ENCODE measurements at regions not wholly inside any gene's neighbourhood (a gene's known extent, or its start where the extent isn't known, plus 50 kb on each side); places are given as distances from the start of the nearest gene placed in this dataset.

DNA sequence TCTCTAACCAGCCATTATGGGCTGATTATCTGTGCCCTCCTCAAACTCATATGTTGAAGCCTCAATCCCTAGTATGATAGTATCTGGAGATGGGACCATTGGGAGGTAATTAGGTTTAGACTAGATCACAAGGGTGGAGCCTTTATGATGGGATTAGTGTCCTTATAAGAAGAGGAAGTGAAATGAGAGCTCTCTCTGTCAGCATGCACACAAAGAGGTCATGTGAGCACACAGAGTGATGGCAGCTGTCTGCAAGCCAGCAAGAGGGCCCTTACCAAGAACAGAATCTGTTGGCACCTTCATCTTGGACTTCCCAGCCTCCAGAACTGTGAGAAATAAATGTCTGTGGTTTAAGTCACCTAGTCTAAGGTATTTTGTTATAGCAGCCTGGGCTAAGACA lies 101.9 kb downstream of the PCTP start:
- H3K23me2 ChIP-seq (ENCODE audit: low read depth, low read length): no peaks in the 10 kb centered on the region
- no peak overlapping the region for H4K91ac ChIP-seq (replicated peaks; ENCODE audit: insufficient read length, low read length)
- no peak overlapping the region for H3K4me2 ChIP-seq (ENCODE audit: insufficient read depth in 1 of 2, low read depth in 2 of 2, low read length in 2 of 2)
- H3K4me1 ChIP-seq (replicated peaks in 1 of 4; ENCODE audit: control insufficient read depth in 3 of 4, insufficient read depth in 4 of 4, low read length in 3 of 4): no peaks in the 10 kb centered on the region
- no peaks in the 10 kb centered on the region for H3K9me3 ChIP-seq (ENCODE audit: insufficient read depth in 2 of 2, low read depth in 1 of 2, low read length in 1 of 2)
- ChIA-PET CTCF (ENCODE audit: partially characterized antibody) (no interaction called here), POLR2A (ENCODE audit: partially characterized antibody) (no interaction called here)
- no peak overlapping the region for H3K23ac ChIP-seq (ENCODE audit: insufficient read length)
- H2BK20ac ChIP-seq (ENCODE audit: low read length): no peak overlapping the region
- no peaks in the 10 kb centered on the region for H4K20me1 ChIP-seq (replicated peaks in 1 of 2; ENCODE audit: control insufficient read depth in 1 of 2, insufficient read depth in 2 of 2, low read length in 2 of 2)
- peak overlapping the region; percentile 64; the same call in 1 of the 2 replicates for H2AFZ ChIP-seq (ENCODE audit: low read length)
- H3K18ac ChIP-seq (ENCODE audit: extremely low read depth, low read length): no peak overlapping the region
- DNase-seq (ENCODE audit: low read depth in 1 of 2, low spot score in 2 of 2) (no peak), FAIRE-seq (no peak)
- no peak overlapping the region for H3K4ac ChIP-seq (replicated peaks; ENCODE audit: insufficient read length, low read depth, low read length)
- H3K56ac ChIP-seq (replicated peaks; ENCODE audit: insufficient read length, low read depth, low read length): no peak overlapping the region
- H2BK5ac ChIP-seq (ENCODE audit: low read depth, low read length): no peak overlapping the region
- no peaks in the 10 kb centered on the region for H3K27me3 ChIP-seq (replicated peaks in 1 of 4; ENCODE audit: control insufficient read depth in 3 of 4, extremely low read depth in 1 of 4, insufficient read depth in 3 of 4, low read length in 3 of 4)
- H2AK5ac ChIP-seq (ENCODE audit: low read depth, low read length): no peak overlapping the region
- H2BK12ac ChIP-seq (ENCODE audit: low read depth, low read length): no peak overlapping the region
- no peak overlapping the region for H2BK15ac ChIP-seq (ENCODE audit: low read length)
- H3K27ac ChIP-seq (ENCODE audit: low read depth, low read length): no peak overlapping the region
- H3K14ac ChIP-seq (ENCODE audit: insufficient read length): no peak overlapping the region
- H4K8ac ChIP-seq (ENCODE audit: extremely low read depth, insufficient read depth, low read length): no peak overlapping the region; the same call in 1 of the 2 replicates
- no peaks in the 10 kb centered on the region for H3K79me2 ChIP-seq (ENCODE audit: control insufficient read depth in 1 of 2, insufficient read depth in 2 of 2, low read length in 2 of 2)
- no peak overlapping the region for H2BK120ac ChIP-seq (replicated peaks; ENCODE audit: low read depth, low read length)
- no peaks in the 10 kb centered on the region for H3K36me3 ChIP-seq (ENCODE audit: control insufficient read depth in 2 of 4, insufficient read depth in 4 of 4, low read length in 3 of 4)
- H3K9ac ChIP-seq (replicated peaks in 1 of 4; ENCODE audit: extremely low read depth in 1 of 4, low read depth in 3 of 4, low read length in 3 of 4): no peak overlapping the region
- no peak overlapping the region for H4K5ac ChIP-seq (ENCODE audit: insufficient read length, low read depth, low read length)
- H3K79me1 ChIP-seq (ENCODE audit: low read depth, low read length): no peaks in the 10 kb centered on the region
- no peak overlapping the region for H3K4me3 ChIP-seq (ENCODE audit: extremely low read depth in 1 of 4, insufficient read depth in 2 of 4, low read depth in 3 of 4, low read length in 4 of 4)
- TF ChIP-seq NRF1 (IDR thresholded peaks at IDR 0.05; ENCODE audit: low read depth, low read length) (no peak), CHD1 (IDR thresholded peaks at IDR 0.05; ENCODE audit: low read depth, low read length) (no peak), TBP (IDR thresholded peaks at IDR 0.05; ENCODE audit: low read depth, low read length) (no peak), EP300 (IDR thresholded peaks at IDR 0.05; ENCODE audit: borderline replicate concordance in 1 of 2, low read depth in 2 of 2, low read length in 2 of 2) (no peak), RFX5 (IDR thresholded peaks at IDR 0.05; ENCODE audit: borderline replicate concordance, low read depth, low read length) (no peak), TCF12 (IDR thresholded peaks at IDR 0.05; ENCODE audit: low read depth, low read length) (no peak), CTBP2 (IDR thresholded peaks at IDR 0.05; ENCODE audit: borderline replicate concordance, insufficient read depth, insufficient read length, low read length) (no peak), PHF8 (conservative IDR thresholded peaks at IDR 0.05; ENCODE audit: low read depth, low read length) (no peak)
- TF ChIP-seq, protein P1, sequence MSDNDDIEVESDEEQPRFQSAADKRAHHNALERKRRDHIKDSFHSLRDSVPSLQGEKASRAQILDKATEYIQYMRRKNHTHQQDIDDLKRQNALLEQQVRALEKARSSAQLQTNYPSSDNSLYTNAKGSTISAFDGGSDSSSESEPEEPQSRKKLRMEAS (IDR thresholded peaks at IDR 0.05): no peak
- TF ChIP-seq, protein P2, sequence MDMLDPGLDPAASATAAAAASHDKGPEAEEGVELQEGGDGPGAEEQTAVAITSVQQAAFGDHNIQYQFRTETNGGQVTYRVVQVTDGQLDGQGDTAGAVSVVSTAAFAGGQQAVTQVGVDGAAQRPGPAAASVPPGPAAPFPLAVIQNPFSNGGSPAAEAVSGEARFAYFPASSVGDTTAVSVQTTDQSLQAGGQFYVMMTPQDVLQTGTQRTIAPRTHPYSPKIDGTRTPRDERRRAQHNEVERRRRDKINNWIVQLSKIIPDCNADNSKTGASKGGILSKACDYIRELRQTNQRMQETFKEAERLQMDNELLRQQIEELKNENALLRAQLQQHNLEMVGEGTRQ (IDR thresholded peaks at IDR 0.05; ENCODE audit: low read length): no peak
- TF ChIP-seq, protein P3, sequence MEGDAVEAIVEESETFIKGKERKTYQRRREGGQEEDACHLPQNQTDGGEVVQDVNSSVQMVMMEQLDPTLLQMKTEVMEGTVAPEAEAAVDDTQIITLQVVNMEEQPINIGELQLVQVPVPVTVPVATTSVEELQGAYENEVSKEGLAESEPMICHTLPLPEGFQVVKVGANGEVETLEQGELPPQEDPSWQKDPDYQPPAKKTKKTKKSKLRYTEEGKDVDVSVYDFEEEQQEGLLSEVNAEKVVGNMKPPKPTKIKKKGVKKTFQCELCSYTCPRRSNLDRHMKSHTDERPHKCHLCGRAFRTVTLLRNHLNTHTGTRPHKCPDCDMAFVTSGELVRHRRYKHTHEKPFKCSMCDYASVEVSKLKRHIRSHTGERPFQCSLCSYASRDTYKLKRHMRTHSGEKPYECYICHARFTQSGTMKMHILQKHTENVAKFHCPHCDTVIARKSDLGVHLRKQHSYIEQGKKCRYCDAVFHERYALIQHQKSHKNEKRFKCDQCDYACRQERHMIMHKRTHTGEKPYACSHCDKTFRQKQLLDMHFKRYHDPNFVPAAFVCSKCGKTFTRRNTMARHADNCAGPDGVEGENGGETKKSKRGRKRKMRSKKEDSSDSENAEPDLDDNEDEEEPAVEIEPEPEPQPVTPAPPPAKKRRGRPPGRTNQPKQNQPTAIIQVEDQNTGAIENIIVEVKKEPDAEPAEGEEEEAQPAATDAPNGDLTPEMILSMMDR (IDR thresholded peaks at IDR 0.05; ENCODE audit: control extremely low read depth in 1 of 3, insufficient read depth in 1 of 3, low read depth in 1 of 3, low read length in 3 of 3): no peak
